KMS-11 (cell line): ENCODE measurements at regions not wholly inside any gene's neighbourhood (a gene's known extent, or its start where the extent isn't known, plus 50 kb on each side); places are given as distances from the start of the nearest gene placed in this dataset.

Experiments
- H2AFZ ChIP-seq: fragments of 200-600 bp; sonication (generic); 2 replicates; pipeline ENCODE4 v1.6.1; 2016; ENCODE audit warnings: antibody characterized with exemption, mixed run types, low read depth
- H3K27ac ChIP-seq: fragments of 200-600 bp; sonication (generic); 2 replicates; pipeline ENCODE4 v1.6.1; 2016; ENCODE audit warnings: mild to moderate bottlenecking, mixed run types
- H3K27me3 ChIP-seq: fragments of 200-600 bp; sonication (generic); 2 replicates; pipeline ENCODE4 v1.6.1; 2017; ENCODE audit warnings: mild to moderate bottlenecking, low read depth, mixed run types, moderate library complexity; ENCODE audit not compliant: insufficient read depth
- H3K36me3 ChIP-seq: fragments of 200-600 bp; sonication (generic); 2 replicates; pipeline ENCODE4 v1.6.1; 2017; ENCODE audit warnings: mild to moderate bottlenecking, mixed run types; ENCODE audit not compliant: insufficient read depth
- H3K4me1 ChIP-seq: fragments of 200-600 bp; sonication (generic); 2 replicates; pipeline ENCODE4 v1.6.1; 2016; ENCODE audit warnings: mild to moderate bottlenecking, low read depth, mixed run types; ENCODE audit not compliant: poor library complexity, severe bottlenecking
- H3K4me2 ChIP-seq: fragments of 200-600 bp; sonication (generic); 2 replicates; pipeline ENCODE4 v1.7.0; 2016; ENCODE audit warnings: mild to moderate bottlenecking, mixed run types
- H3K4me3 ChIP-seq: fragments of 200-600 bp; sonication (generic); IDR thresholded peaks from 2 replicates; pipeline ENCODE4 v1.6.1; 2017; ENCODE audit warnings: low read depth, low read length, mixed read lengths; ENCODE audit not compliant: insufficient read depth
- H3K79me2 ChIP-seq: fragments of 200-600 bp; sonication (generic); 2 replicates; pipeline ENCODE4 v1.6.1; 2016; ENCODE audit warnings: low read depth, mixed run types; ENCODE audit not compliant: insufficient read depth
- H3K9ac ChIP-seq: fragments of 200-600 bp; sonication (generic); 2 replicates; pipeline ENCODE4 v1.6.1; 2016; ENCODE audit warnings: mild to moderate bottlenecking, mixed run types
- H4K20me1 ChIP-seq: fragments of 200-600 bp; sonication (generic); 2 replicates; pipeline ENCODE4 v1.6.1; 2016; ENCODE audit warnings: mild to moderate bottlenecking, mixed run types; ENCODE audit not compliant: insufficient read depth
- TF ChIP-seq, protein P1 (sequence below): fragments of 200-600 bp; sonication (generic); conservative IDR thresholded peaks from 2 replicates; pipeline ENCODE4 v1.6.1; 2017; ENCODE audit warnings: low read depth, mild to moderate bottlenecking, antibody characterized with exemption, low read length, moderate library complexity, mixed read lengths

DNA sequence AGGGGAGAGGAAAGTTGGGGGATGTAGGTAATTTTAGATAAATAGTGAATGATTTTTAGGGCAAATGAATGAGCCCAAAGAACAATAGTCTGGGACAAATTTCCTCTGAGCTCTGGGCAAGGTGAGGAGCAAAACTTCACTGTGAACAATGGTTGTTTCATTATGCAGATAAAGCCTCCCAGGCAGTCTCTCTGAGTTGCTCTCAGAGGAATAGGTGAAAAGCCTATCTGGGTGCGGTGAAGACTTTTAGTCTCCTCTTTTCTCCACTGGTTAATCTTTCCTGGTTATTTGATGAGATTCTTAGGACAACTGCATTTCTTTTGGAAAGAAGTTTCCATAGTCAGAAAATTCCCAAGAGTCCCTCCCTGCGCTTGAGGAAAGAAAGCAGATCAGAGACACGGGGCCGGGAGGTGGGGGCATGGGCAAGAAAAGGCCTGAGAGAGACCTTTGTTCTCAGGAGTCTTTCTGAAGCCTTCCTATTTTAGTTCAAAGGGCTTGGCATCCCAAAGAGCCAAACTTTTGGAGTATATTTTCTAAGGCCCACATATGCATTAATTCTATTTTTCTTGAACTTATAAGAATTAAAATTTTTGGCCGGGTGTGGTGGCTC is 353.6 kb upstream of the SLCO3A1 start:
- no peaks in the 10 kb centered on the region for H3K36me3 ChIP-seq
- no peak overlapping the region for H3K9ac ChIP-seq
- TF ChIP-seq, protein P1, sequence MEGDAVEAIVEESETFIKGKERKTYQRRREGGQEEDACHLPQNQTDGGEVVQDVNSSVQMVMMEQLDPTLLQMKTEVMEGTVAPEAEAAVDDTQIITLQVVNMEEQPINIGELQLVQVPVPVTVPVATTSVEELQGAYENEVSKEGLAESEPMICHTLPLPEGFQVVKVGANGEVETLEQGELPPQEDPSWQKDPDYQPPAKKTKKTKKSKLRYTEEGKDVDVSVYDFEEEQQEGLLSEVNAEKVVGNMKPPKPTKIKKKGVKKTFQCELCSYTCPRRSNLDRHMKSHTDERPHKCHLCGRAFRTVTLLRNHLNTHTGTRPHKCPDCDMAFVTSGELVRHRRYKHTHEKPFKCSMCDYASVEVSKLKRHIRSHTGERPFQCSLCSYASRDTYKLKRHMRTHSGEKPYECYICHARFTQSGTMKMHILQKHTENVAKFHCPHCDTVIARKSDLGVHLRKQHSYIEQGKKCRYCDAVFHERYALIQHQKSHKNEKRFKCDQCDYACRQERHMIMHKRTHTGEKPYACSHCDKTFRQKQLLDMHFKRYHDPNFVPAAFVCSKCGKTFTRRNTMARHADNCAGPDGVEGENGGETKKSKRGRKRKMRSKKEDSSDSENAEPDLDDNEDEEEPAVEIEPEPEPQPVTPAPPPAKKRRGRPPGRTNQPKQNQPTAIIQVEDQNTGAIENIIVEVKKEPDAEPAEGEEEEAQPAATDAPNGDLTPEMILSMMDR = no peak
- no peaks in the 10 kb centered on the region for H4K20me1 ChIP-seq
- no peaks in the 10 kb centered on the region for H3K27me3 ChIP-seq
- H2AFZ ChIP-seq = no peak overlapping the region
- H3K27ac ChIP-seq = no peak overlapping the region
- H3K4me1 ChIP-seq = no peaks in the 10 kb centered on the region
- H3K4me2 ChIP-seq = no peak overlapping the region
- H3K4me3 ChIP-seq = no peak overlapping the region
- no peaks in the 10 kb centered on the region for H3K79me2 ChIP-seq

DNA sequence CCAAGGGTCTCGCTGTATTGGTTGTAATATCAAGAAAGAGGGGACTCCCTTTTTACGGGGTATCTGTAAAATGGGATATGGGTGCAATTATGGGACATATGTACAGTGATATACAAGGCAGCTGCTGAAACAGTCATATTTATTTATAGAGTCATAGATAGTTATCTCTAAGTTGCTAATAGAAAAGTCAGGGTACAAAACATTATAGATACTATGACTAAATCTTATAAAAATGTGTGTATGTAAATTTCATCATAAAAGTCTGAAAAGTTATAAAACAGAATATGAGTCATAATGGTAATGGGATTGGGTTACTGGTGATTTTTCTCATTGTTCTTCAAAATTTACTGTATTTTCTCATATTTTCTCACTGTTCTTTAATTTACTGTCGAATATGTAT is 344.9 kb upstream of the SLCO3A1 start:
- no peak overlapping the region for H3K27ac ChIP-seq
- H3K4me1 ChIP-seq = no peaks in the 10 kb centered on the region
- H3K4me2 ChIP-seq = no peak overlapping the region
- TF ChIP-seq, protein P1 = no peak
- no peaks in the 10 kb centered on the region for H4K20me1 ChIP-seq
- H3K79me2 ChIP-seq = no peaks in the 10 kb centered on the region
- H3K27me3 ChIP-seq = no peaks in the 10 kb centered on the region
- no peaks in the 10 kb centered on the region for H3K36me3 ChIP-seq
- H3K4me3 ChIP-seq = no peak overlapping the region
- no peak overlapping the region for H2AFZ ChIP-seq
- H3K9ac ChIP-seq = no peak overlapping the region

DNA sequence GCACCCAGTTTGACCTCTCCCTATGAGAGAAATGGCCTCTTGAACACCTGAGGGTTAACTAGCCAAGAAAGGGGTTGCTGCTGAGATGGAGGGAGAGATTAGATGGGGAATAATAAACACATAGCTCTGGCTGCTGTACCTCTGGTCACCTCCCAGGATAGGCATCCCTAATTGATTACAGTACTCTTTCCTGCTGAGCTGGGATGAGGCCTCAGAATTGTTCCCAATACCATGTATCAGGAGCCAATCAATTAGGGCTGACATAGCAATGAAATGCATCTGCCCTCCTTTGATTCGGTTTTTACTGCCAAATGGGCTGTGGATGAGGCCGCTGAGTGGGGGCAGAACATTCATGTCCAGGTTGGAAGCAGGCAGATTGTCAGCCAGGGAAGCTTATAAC is 339.4 kb upstream of the SLCO3A1 start:
- H3K4me1 ChIP-seq = no peaks in the 10 kb centered on the region
- no peak overlapping the region for H3K4me3 ChIP-seq
- H3K79me2 ChIP-seq = no peaks in the 10 kb centered on the region
- H3K36me3 ChIP-seq = no peaks in the 10 kb centered on the region
- H3K27me3 ChIP-seq = no peaks in the 10 kb centered on the region
- no peak overlapping the region for H3K9ac ChIP-seq
- no peaks in the 10 kb centered on the region for H4K20me1 ChIP-seq
- no peak overlapping the region for H2AFZ ChIP-seq
- no peak overlapping the region for H3K27ac ChIP-seq
- H3K4me2 ChIP-seq = no peak overlapping the region
- TF ChIP-seq, protein P1 = no peak

DNA sequence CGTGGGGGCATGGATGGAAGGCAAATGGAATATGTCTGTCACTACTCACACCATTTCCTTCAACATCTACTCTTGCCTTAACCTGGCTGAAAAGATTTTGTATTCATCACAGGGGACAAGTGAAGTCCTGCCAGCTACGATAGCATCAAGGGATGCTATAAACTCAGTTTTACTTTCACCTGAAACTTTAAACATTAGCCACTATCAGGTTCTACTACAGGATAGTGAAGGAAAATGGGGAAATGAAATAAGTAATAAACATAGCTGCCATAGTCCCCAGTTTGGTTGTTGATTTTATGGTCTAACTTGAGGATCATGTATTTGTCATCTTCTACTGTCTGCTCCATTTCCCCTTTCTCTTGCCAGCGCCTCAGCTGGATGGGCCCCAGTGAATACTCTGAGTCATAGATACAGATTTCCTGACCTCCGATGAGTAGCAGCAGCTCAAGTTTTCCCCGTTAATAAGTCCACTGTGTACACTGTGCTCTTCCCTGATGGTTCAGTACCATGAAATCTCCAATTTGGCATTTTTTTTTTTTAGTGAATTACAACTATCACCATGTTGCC is 338.2 kb upstream of the SLCO3A1 start:
- no peak overlapping the region for H3K4me2 ChIP-seq
- H2AFZ ChIP-seq = no peak overlapping the region
- H3K4me3 ChIP-seq = no peak overlapping the region
- no peaks in the 10 kb centered on the region for H3K79me2 ChIP-seq
- no peak overlapping the region for H3K9ac ChIP-seq
- H4K20me1 ChIP-seq = no peaks in the 10 kb centered on the region
- TF ChIP-seq, protein P1 = no peak
- H3K27me3 ChIP-seq = no peaks in the 10 kb centered on the region
- no peak overlapping the region for H3K27ac ChIP-seq
- H3K4me1 ChIP-seq = no peaks in the 10 kb centered on the region
- H3K36me3 ChIP-seq = no peaks in the 10 kb centered on the region
